Neutrophil (primary cell): ENCODE measurements at regions not wholly inside any gene's neighbourhood (a gene's known extent, or its start where the extent isn't known, plus 50 kb on each side); places are given as distances from the start of the nearest gene placed in this dataset.

Source experiments
- H3K27ac ChIP-seq: fragments of 200-600 bp; sonication (generic); 2 replicates; pipeline ENCODE4 v1.5.1; 2016; ENCODE audit warnings: mild to moderate bottlenecking, moderate library complexity
- H3K27me3 ChIP-seq: fragments of 200-600 bp; sonication (generic); 2 replicates; pipeline ENCODE4 v1.6.0; 2016; ENCODE audit warnings: mild to moderate bottlenecking
- H3K36me3 ChIP-seq: fragments of 200-600 bp; sonication (generic); 2 replicates; pipeline ENCODE4 v1.5.1; 2017
- H3K4me1 ChIP-seq, 2 experiments: fragments of 200-600 bp in 1 of 2; sonication (generic) in 1 of 2; 1 replicate in 1 of 2; 2 replicates in 1 of 2; pipeline versions ENCODE4 v1.5.1 to v1.6.1; 2013 to 2016; ENCODE audit warnings: low read depth in 1 of 2, low read length in 1 of 2, mild to moderate bottlenecking in 1 of 2, moderate library complexity in 1 of 2; ENCODE audit not compliant: control insufficient read depth in 1 of 2, insufficient read depth in 1 of 2
- H3K4me3 ChIP-seq, 2 experiments: fragments of 200-600 bp in 1 of 2; sonication (generic) in 1 of 2; 1 replicate in 1 of 2; 2 replicates in 1 of 2; pipeline ENCODE4 v1.5.1; 2013 to 2016; ENCODE audit warnings: low read depth in 1 of 2, low read length in 1 of 2, mild to moderate bottlenecking in 1 of 2, moderate library complexity in 1 of 2
- H3K9me3 ChIP-seq: fragments of 200-600 bp; sonication (generic); 2 replicates; pipeline ENCODE4 v1.5.1; 2016
- CTCF ChIP-seq: fragments of 200-600 bp; sonication (generic); IDR thresholded peaks from 2 replicates; pipeline ENCODE4 v1.5.1; 2016; ENCODE audit warnings: antibody characterized with exemption

GRCh38 chr15:70149667-70150404, 52.1 kb upstream of the TLE3 start:
- H3K4me3 ChIP-seq = no peak overlapping the region
- H3K4me1 ChIP-seq = peaks cover 0 to 8% of the 10 kb centered on the region in 2 experiments
- no peaks in the 10 kb centered on the region for H3K36me3 ChIP-seq
- no peaks in the 10 kb centered on the region for H3K9me3 ChIP-seq
- H3K27ac ChIP-seq = no peak overlapping the region
- H3K27me3 ChIP-seq = peaks cover 9% of the 10 kb centered on the region
- TF ChIP-seq CTCF = no peak

GRCh38 chr15:70147778-70148177, 50.1 kb upstream of the TLE3 start:
- Histone ChIP-seq H3K4me3 (no peak overlapping the region), H3K4me1 (peaks cover 3 to 13% of the 10 kb centered on the region in 2 experiments), H3K27me3 (no peaks in the 10 kb centered on the region), H3K27ac (no peak overlapping the region), H3K9me3 (no peaks in the 10 kb centered on the region), H3K36me3 (no peaks in the 10 kb centered on the region)
- no peak for TF ChIP-seq CTCF
